SU-DHL-6 (cell line): ENCODE measurements at regions not wholly inside any gene's neighbourhood (a gene's known extent, or its start where the extent isn't known, plus 50 kb on each side); places are given as distances from the start of the nearest gene placed in this dataset.

Source experiments
- H2AFZ ChIP-seq: fragments of 200-600 bp; sonication (generic); 2 replicates; pipeline ENCODE4 v1.6.1; 2014; ENCODE audit warnings: low read depth, mild to moderate bottlenecking, moderate library complexity, mixed read lengths, antibody characterized with exemption, low read length; ENCODE audit not compliant: severe bottlenecking
- H3F3A ChIP-seq: fragments of 200-600 bp; shearing (Covaris generic); 2 replicates; pipeline ENCODE4 v1.6.0; 2016; ENCODE audit warnings: antibody characterized with exemption, mild to moderate bottlenecking; ENCODE audit not compliant: insufficient read depth
- H3K27ac ChIP-seq: fragments of 200-600 bp; sonication (generic); 2 replicates; pipeline ENCODE4 v1.5.1; 2016; ENCODE audit warnings: low read depth, mild to moderate bottlenecking, low read length, moderate library complexity, mixed read lengths
- H3K27me3 ChIP-seq: fragments of 200-600 bp; sonication (generic), shearing (Covaris generic); 2 replicates; pipeline ENCODE4 v1.6.0; 2014; ENCODE audit warnings: mild to moderate bottlenecking, low read length
- H3K36me3 ChIP-seq: fragments of 200-600 bp; sonication (generic); 2 replicates; pipeline ENCODE4 v1.6.1; 2014; ENCODE audit warnings: mild to moderate bottlenecking, low read length, mixed read lengths
- H3K4me2 ChIP-seq: fragments of 300-600, 200-600 bp; shearing (Covaris generic), sonication (generic); 2 replicates; pipeline ENCODE4 v1.6.0; 2014; ENCODE audit warnings: low read length, low read depth, mild to moderate bottlenecking; ENCODE audit not compliant: poor library complexity, severe bottlenecking
- H3K4me3 ChIP-seq: fragments of 200-600 bp; sonication (generic); 2 replicates; pipeline ENCODE4 v1.5.1; 2014; ENCODE audit warnings: antibody characterized with exemption, low read length, mild to moderate bottlenecking, mixed read lengths; ENCODE audit not compliant: insufficient read depth, poor library complexity, severe bottlenecking
- H3K79me2 ChIP-seq: fragments of 200-600 bp; sonication (generic); 2 replicates; pipeline ENCODE4 v1.6.1; 2014; ENCODE audit warnings: mild to moderate bottlenecking, low read length, moderate library complexity; ENCODE audit not compliant: insufficient read depth
- H3K9ac ChIP-seq: fragments of 200-600 bp; sonication (generic); 2 replicates; pipeline ENCODE4 v1.7.0; 2014; ENCODE audit warnings: mild to moderate bottlenecking, low read length
- H3K9me2 ChIP-seq: fragments of 200-600 bp; sonication (generic); replicated peaks from 2 replicates; pipeline ENCODE4 v1.6.1; 2014; ENCODE audit warnings: low read length; ENCODE audit not compliant: insufficient read depth
- H3K9me3 ChIP-seq: fragments of 200-600 bp; sonication (generic); 2 replicates; pipeline ENCODE4 v1.6.1; 2014; ENCODE audit warnings: low read length, mixed read lengths; ENCODE audit not compliant: insufficient read depth
- H4K20me1 ChIP-seq: fragments of 200-600 bp; sonication (generic); 2 replicates; pipeline ENCODE4 v1.6.1; 2014; ENCODE audit warnings: low read depth, mild to moderate bottlenecking, antibody characterized with exemption, low read length, moderate library complexity, mixed read lengths
- CTCF ChIP-seq: fragments of 200-600 bp; sonication (generic); IDR thresholded peaks from one replicate; pipeline ENCODE4 v1.5.1; 2017; ENCODE audit warnings: antibody characterized with exemption, mild to moderate bottlenecking, low read length, moderate library complexity; ENCODE audit not compliant: insufficient read depth, poor library complexity, severe bottlenecking
- EZH2phosphoT487 ChIP-seq: fragments of 200-600 bp; sonication (generic), shearing (Covaris generic); conservative IDR thresholded peaks from 2 replicates; pipeline ENCODE4 v1.6.1; 2018; ENCODE audit warnings: mild to moderate bottlenecking, antibody characterized with exemption, low read length, moderate library complexity, mixed read lengths

- Histone ChIP-seq H3K9ac (no peak overlapping the region), H3K27ac (no peak overlapping the region), H3K79me2 (no peaks in the 10 kb centered on the region), H3K27me3 (no peaks in the 10 kb centered on the region), H3K4me3 (no peak overlapping the region), H3K9me2 (no peaks in the 10 kb centered on the region), H3K9me3 (no peaks in the 10 kb centered on the region), H3K36me3 (no peaks in the 10 kb centered on the region), H2AFZ (no peak overlapping the region), H4K20me1 (no peaks in the 10 kb centered on the region), H3F3A (no peaks in the 10 kb centered on the region), H3K4me2 (no peak overlapping the region)
- TF ChIP-seq CTCF (no peak), EZH2phosphoT487 (no peak)
Observed at GRCh38 chr10:124286621-124287020, 132.1 kb downstream of the OAT start.

GRCh38 chr10:124285587-124286527 lies 132.9 kb downstream of the OAT start:
- Histone ChIP-seq H3K4me2 (peak overlapping the region; percentile 24), H4K20me1 (no peaks in the 10 kb centered on the region), H3K4me3 (no peak overlapping the region), H3K9me3 (no peaks in the 10 kb centered on the region), H3K27ac (no peak overlapping the region), H3K36me3 (no peaks in the 10 kb centered on the region), H3K9ac (no peak overlapping the region), H3K79me2 (no peaks in the 10 kb centered on the region), H3K9me2 (no peaks in the 10 kb centered on the region), H3K27me3 (no peaks in the 10 kb centered on the region), H3F3A (no peaks in the 10 kb centered on the region), H2AFZ (no peak overlapping the region)
- TF ChIP-seq EZH2phosphoT487 (no peak), CTCF (no peak)

- Histone ChIP-seq H3K9me3 (no peaks in the 10 kb centered on the region), H3K9me2 (no peaks in the 10 kb centered on the region), H3K9ac (no peak overlapping the region), H3K27ac (no peak overlapping the region), H3K4me2 (no peak overlapping the region), H2AFZ (no peak overlapping the region), H3F3A (no peaks in the 10 kb centered on the region), H3K4me3 (no peak overlapping the region), H3K79me2 (no peaks in the 10 kb centered on the region), H3K36me3 (no peaks in the 10 kb centered on the region), H4K20me1 (no peaks in the 10 kb centered on the region), H3K27me3 (no peaks in the 10 kb centered on the region)
- TF ChIP-seq EZH2phosphoT487: no peak
- TF ChIP-seq CTCF: no peak
Observed at GRCh38 chr10:124283949-124284250, 134.8 kb downstream of the OAT start.
